ENCODE measurements at regions not wholly inside any gene's neighbourhood (a gene's known extent, or its start where the extent isn't known, plus 50 kb on each side); places are given as distances from the start of the nearest gene placed in this dataset.

GRCh38 chr9:115777610-115778009 is 376.0 kb upstream of the PAPPA start:
- no peak for ATAC-seq
- no peaks in the 10 kb centered on the region for H3K4me1 ChIP-seq
- H3K36me3 ChIP-seq, result no peaks in the 10 kb centered on the region
- no peak overlapping the region for H3K27ac ChIP-seq
- H3K9me3 ChIP-seq, result no peaks in the 10 kb centered on the region
- no peaks in the 10 kb centered on the region for H3K27me3 ChIP-seq
- 75 to 85% methylated on average over 1 to 2 of the region's 2 CpGs for WGBS, 2 donors (ENCODE audit: low coverage in 1 of 2)
- no peak overlapping the region for H3K4me3 ChIP-seq
- TF ChIP-seq CTCF (IDR thresholded peaks at IDR 0.05) (no peak), POLR2A (IDR thresholded peaks at IDR 0.05) (no peak), EP300 (IDR thresholded peaks at IDR 0.05) (no peak), POLR2AphosphoS5 (IDR thresholded peaks at IDR 0.05) (no peak)

- Histone ChIP-seq H3K4me3 (no peak overlapping the region), H3K27ac (no peak overlapping the region), H3K9me3 (no peaks in the 10 kb centered on the region), H3K27me3 (no peaks in the 10 kb centered on the region), H3K36me3 (no peaks in the 10 kb centered on the region), H3K4me1 (no peaks in the 10 kb centered on the region)
- WGBS, 2 donors (ENCODE audit: low coverage in 1 of 2), result 74 to 96% methylated on average over 3 to 4 of the region's 4 CpGs
- TF ChIP-seq POLR2AphosphoS5 (IDR thresholded peaks at IDR 0.05) (no peak), EP300 (IDR thresholded peaks at IDR 0.05) (no peak), CTCF (IDR thresholded peaks at IDR 0.05) (no peak), POLR2A (IDR thresholded peaks at IDR 0.05) (no peak)
- no peak for ATAC-seq
Measured at GRCh38 chr9:115781070-115781736, 372.4 kb upstream of the PAPPA start.

GRCh38 chr9:115786321-115786720 is 367.3 kb upstream of the PAPPA start:
- Histone ChIP-seq H3K27ac (no peak overlapping the region), H3K36me3 (no peaks in the 10 kb centered on the region), H3K9me3 (no peaks in the 10 kb centered on the region), H3K4me1 (no peaks in the 10 kb centered on the region), H3K4me3 (no peak overlapping the region), H3K27me3 (no peaks in the 10 kb centered on the region)
- 14 to 27% methylated on average over 2 of the region's 2 CpGs for WGBS, 2 donors (ENCODE audit: low coverage in 1 of 2)
- TF ChIP-seq POLR2AphosphoS5 (IDR thresholded peaks at IDR 0.05) (no peak), CTCF (IDR thresholded peaks at IDR 0.05) (no peak), EP300 (IDR thresholded peaks at IDR 0.05) (no peak), POLR2A (IDR thresholded peaks at IDR 0.05) (no peak)
- no peak for ATAC-seq

GRCh38 chr9:115790520-115790919 is 363.1 kb upstream of the PAPPA start:
- H3K4me3 ChIP-seq, result no peak overlapping the region
- no peaks in the 10 kb centered on the region for H3K27me3 ChIP-seq
- no peaks in the 10 kb centered on the region for H3K4me1 ChIP-seq
- H3K27ac ChIP-seq, result no peak overlapping the region
- WGBS, 2 donors (ENCODE audit: low coverage in 1 of 2), result 61 to 67% methylated on average over 1 to 6 of the region's 6 CpGs
- no peaks in the 10 kb centered on the region for H3K36me3 ChIP-seq
- ATAC-seq, result no peak
- no peak for TF ChIP-seq EP300 (IDR thresholded peaks at IDR 0.05)
- TF ChIP-seq CTCF (IDR thresholded peaks at IDR 0.05), result no peak
- TF ChIP-seq POLR2AphosphoS5 (IDR thresholded peaks at IDR 0.05), result no peak
- no peak for TF ChIP-seq POLR2A (IDR thresholded peaks at IDR 0.05)
- no peaks in the 10 kb centered on the region for H3K9me3 ChIP-seq

- Histone ChIP-seq H3K9me3 (no peaks in the 10 kb centered on the region), H3K36me3 (no peaks in the 10 kb centered on the region), H3K4me3 (no peak overlapping the region), H3K27me3 (no peaks in the 10 kb centered on the region), H3K4me1 (no peaks in the 10 kb centered on the region), H3K27ac (no peak overlapping the region)
- ATAC-seq, result no peak
- no peak for TF ChIP-seq POLR2AphosphoS5 (IDR thresholded peaks at IDR 0.05)
- no peak for TF ChIP-seq EP300 (IDR thresholded peaks at IDR 0.05)
- TF ChIP-seq POLR2A (IDR thresholded peaks at IDR 0.05), result no peak
- TF ChIP-seq CTCF (IDR thresholded peaks at IDR 0.05), result no peak
- 65 to 80% methylated on average over 1 of the region's 1 CpG for WGBS, 2 donors (ENCODE audit: low coverage in 1 of 2)
Measured at GRCh38 chr9:115794921-115795475, 358.6 kb upstream of the PAPPA start.
